ENCODE measurements at regions not wholly inside any gene's neighbourhood (a gene's known extent, or its start where the extent isn't known, plus 50 kb on each side); places are given as distances from the start of the nearest gene placed in this dataset.

DNA sequence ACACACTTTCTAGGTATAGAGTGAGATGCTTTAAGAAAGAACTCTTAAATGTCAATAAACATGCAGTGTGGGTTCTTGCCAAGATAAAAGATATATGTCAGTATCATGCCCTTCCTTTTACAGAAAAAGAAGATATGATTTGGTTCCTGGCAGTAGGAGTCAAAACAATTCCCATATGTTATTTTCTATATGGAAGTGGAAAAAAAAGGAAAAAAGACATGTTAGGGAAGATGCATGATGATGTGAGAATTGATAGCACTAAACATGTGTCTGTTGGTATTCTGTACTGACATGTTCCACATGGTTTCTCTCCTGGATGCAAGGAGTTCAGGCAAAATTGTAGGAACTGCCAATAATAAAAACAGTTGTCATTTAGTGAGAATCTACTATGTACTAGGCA, 318.8 kb upstream of the DACH1 start:
- TF ChIP-seq POLR2A (IDR thresholded peaks at IDR 0.05): no peak
- TF ChIP-seq, protein P1, sequence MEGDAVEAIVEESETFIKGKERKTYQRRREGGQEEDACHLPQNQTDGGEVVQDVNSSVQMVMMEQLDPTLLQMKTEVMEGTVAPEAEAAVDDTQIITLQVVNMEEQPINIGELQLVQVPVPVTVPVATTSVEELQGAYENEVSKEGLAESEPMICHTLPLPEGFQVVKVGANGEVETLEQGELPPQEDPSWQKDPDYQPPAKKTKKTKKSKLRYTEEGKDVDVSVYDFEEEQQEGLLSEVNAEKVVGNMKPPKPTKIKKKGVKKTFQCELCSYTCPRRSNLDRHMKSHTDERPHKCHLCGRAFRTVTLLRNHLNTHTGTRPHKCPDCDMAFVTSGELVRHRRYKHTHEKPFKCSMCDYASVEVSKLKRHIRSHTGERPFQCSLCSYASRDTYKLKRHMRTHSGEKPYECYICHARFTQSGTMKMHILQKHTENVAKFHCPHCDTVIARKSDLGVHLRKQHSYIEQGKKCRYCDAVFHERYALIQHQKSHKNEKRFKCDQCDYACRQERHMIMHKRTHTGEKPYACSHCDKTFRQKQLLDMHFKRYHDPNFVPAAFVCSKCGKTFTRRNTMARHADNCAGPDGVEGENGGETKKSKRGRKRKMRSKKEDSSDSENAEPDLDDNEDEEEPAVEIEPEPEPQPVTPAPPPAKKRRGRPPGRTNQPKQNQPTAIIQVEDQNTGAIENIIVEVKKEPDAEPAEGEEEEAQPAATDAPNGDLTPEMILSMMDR (IDR thresholded peaks at IDR 0.05): no peak

All from ovary (tissue), 3 donors.